Fibroblast of lung (primary cell): ENCODE measurements at regions not wholly inside any gene's neighbourhood (a gene's known extent, or its start where the extent isn't known, plus 50 kb on each side); places are given as distances from the start of the nearest gene placed in this dataset.

Source experiments
- DNase-seq, 2 donors: peaks; one replicate each; pipeline versions ENCODE4 v3.0.0 to v3.0.0-alpha.2; 2010; ENCODE audit warnings: low read depth in 2 of 2
- H2AFZ ChIP-seq: 2 replicates; pipeline ENCODE4 v1.5.1; 2012; ENCODE audit warnings: low read length, control low read depth, inconsistent platforms
- H3K27ac ChIP-seq: 2 replicates; pipeline ENCODE4 v1.5.1; 2011; ENCODE audit warnings: low read length, control low read depth; ENCODE audit not compliant: insufficient read depth
- H3K27me3 ChIP-seq: 2 replicates; pipeline ENCODE4 v1.5.1; 2011; ENCODE audit warnings: mild to moderate bottlenecking, low read length; ENCODE audit not compliant: control insufficient read depth, insufficient read depth
- H3K36me3 ChIP-seq: 2 replicates; pipeline ENCODE4 v1.5.1; 2011; ENCODE audit warnings: low read length; ENCODE audit not compliant: control insufficient read depth, insufficient read depth
- H3K4me1 ChIP-seq: 2 replicates; pipeline ENCODE4 v1.5.1; 2011; ENCODE audit warnings: low read length; ENCODE audit not compliant: control insufficient read depth, insufficient read depth; ENCODE audit errors: extremely low read depth
- H3K4me2 ChIP-seq: 2 replicates; pipeline ENCODE4 v1.5.1; 2011; ENCODE audit warnings: low read length, control low read depth; ENCODE audit not compliant: insufficient read depth; ENCODE audit errors: extremely low read depth
- H3K4me3 ChIP-seq, 4 experiments: fragments of 200-600 bp in 1 of 4; sonication (generic) in 1 of 4; replicated peaks in 1 of 4; 2 replicates each; pipeline ENCODE4 v1.5.1; 2011 to 2016; ENCODE audit warnings: low read length in 4 of 4, low read depth in 3 of 4, mild to moderate bottlenecking in 3 of 4, control low read depth in 2 of 4, inconsistent platforms in 1 of 4, mixed read lengths in 1 of 4; ENCODE audit not compliant: insufficient read depth in 1 of 4; ENCODE audit errors: control extremely low read depth in 1 of 4
- H3K79me2 ChIP-seq: 2 replicates; pipeline ENCODE4 v1.5.1; 2012; ENCODE audit warnings: mild to moderate bottlenecking, low read length, inconsistent platforms; ENCODE audit not compliant: control insufficient read depth, insufficient read depth
- H3K9ac ChIP-seq: 2 replicates; pipeline ENCODE4 v1.5.1; 2011; ENCODE audit warnings: mild to moderate bottlenecking, low read length, control low read depth; ENCODE audit not compliant: insufficient read depth
- H3K9me3 ChIP-seq: 2 replicates; pipeline ENCODE4 v1.5.1; 2012; ENCODE audit warnings: low read depth, low read length; ENCODE audit not compliant: control insufficient read depth, insufficient read depth
- H4K20me1 ChIP-seq: 2 replicates; pipeline ENCODE4 v1.5.1; 2011; ENCODE audit warnings: low read length; ENCODE audit not compliant: control insufficient read depth, insufficient read depth; ENCODE audit errors: extremely low read depth
- CTCF ChIP-seq, 2 donors: IDR thresholded peaks in 1 of 2; conservative IDR thresholded peaks in 1 of 2; 1 replicate in 1 of 2; 2 replicates in 1 of 2; pipeline ENCODE4 v1.5.1; 2011 to 2012; ENCODE audit warnings: low read length in 2 of 2, control low read depth in 1 of 2, inconsistent platforms in 1 of 2, low read depth in 1 of 2, mild to moderate bottlenecking in 1 of 2
- EZH2 ChIP-seq: IDR thresholded peaks from 2 replicates; pipeline ENCODE4 v1.5.1; 2012; ENCODE audit warnings: low read length, control low read depth, mild to moderate bottlenecking; ENCODE audit errors: missing control alignments

DNA sequence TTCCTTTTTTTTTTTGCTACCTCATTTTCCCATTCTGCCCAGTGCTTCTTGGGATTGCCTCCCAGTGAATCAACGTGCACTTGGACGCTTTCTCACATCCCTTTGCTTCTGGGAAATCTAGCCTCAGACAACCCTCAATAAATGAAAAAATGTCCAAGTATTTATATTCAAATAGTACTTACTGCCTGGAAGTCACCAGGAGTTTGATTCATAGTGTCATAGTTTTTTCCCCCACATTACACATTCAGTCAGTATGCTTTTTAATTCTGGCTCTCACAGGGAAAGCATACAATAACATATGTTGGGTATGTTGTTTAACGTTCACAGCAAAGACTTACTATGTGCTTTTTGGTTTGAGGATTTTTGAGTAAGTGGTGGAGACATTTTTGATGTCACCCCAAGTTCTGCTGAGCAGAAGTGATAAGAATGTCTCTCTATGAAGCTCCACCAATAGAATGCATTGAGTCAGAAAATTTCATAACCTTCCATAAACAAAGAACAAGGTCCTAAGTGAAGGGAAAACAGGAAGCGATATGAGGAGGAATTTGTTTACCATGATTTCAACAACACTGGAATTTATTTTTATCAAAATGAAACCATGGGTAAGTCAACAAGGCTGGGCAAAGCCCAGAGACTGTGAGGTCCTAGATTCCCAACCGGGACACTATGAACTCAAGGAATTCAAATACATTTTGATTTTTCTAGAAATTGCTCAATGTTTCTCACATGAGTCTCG lies 301.2 kb upstream of the BMP2 start:
- H3K4me2 ChIP-seq: peak overlapping the region; percentile 30
- no peak overlapping the region for H3K27ac ChIP-seq
- DNase-seq: peak; percentile 35 to 39
- TF ChIP-seq CTCF (conservative IDR thresholded peaks at IDR 0.05 in 1 of 2, IDR thresholded peaks at IDR 0.05 in 1 of 2; ENCODE audit: low read depth in 1 of 2, low read length in 2 of 2): no peak
- no peak for TF ChIP-seq EZH2
- H4K20me1 ChIP-seq: no peaks in the 10 kb centered on the region
- H3K4me3 ChIP-seq: no peak overlapping the region
- H3K79me2 ChIP-seq: no peaks in the 10 kb centered on the region
- no peaks in the 10 kb centered on the region for H3K9me3 ChIP-seq
- H3K9ac ChIP-seq: no peak overlapping the region
- no peaks in the 10 kb centered on the region for H3K27me3 ChIP-seq
- H3K36me3 ChIP-seq: no peaks in the 10 kb centered on the region
- H2AFZ ChIP-seq: no peak overlapping the region
- H3K4me1 ChIP-seq: no peaks in the 10 kb centered on the region

GRCh38 chr20:6450841-6451240 lies 316.6 kb upstream of the BMP2 start:
- H3K27ac ChIP-seq: no peak overlapping the region
- TF ChIP-seq EZH2 (no peak), CTCF (conservative IDR thresholded peaks at IDR 0.05 in 1 of 2, IDR thresholded peaks at IDR 0.05 in 1 of 2; ENCODE audit: low read depth in 1 of 2, low read length in 2 of 2) (no peak)
- no peaks in the 10 kb centered on the region for H3K9me3 ChIP-seq
- H2AFZ ChIP-seq: no peak overlapping the region
- H3K4me1 ChIP-seq: no peaks in the 10 kb centered on the region
- DNase-seq: no peak
- H3K4me2 ChIP-seq: no peak overlapping the region
- H3K36me3 ChIP-seq: no peaks in the 10 kb centered on the region
- H3K4me3 ChIP-seq: no peak overlapping the region
- no peaks in the 10 kb centered on the region for H3K27me3 ChIP-seq
- no peak overlapping the region for H3K9ac ChIP-seq
- H3K79me2 ChIP-seq: no peaks in the 10 kb centered on the region
- no peaks in the 10 kb centered on the region for H4K20me1 ChIP-seq

DNA sequence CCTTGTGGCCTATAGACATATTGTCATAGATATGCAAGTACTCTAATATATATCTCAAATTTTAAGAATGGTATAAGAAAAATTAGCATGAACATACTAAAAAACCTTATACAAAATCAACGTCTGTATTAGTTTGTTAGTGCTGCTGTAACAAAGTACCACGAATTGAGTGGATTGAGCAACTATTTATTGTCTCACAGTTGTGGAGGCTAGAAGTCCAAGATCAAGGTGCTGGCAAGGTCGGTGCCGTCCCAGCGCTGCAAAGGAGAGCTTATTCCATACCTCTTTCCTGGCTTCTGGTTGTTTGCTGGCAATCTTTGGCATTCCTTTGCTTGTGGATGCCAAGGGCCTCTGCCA lies 317.6 kb upstream of the FERMT1 start:
- Histone ChIP-seq H3K27me3 (no peaks in the 10 kb centered on the region), H2AFZ (no peak overlapping the region), H3K36me3 (no peaks in the 10 kb centered on the region), H3K4me1 (no peaks in the 10 kb centered on the region), H3K79me2 (no peaks in the 10 kb centered on the region), H3K4me3 (no peak overlapping the region), H3K9me3 (no peaks in the 10 kb centered on the region), H4K20me1 (no peaks in the 10 kb centered on the region), H3K27ac (no peak overlapping the region), H3K9ac (no peak overlapping the region), H3K4me2 (no peak overlapping the region)
- TF ChIP-seq CTCF (conservative IDR thresholded peaks at IDR 0.05 in 1 of 2, IDR thresholded peaks at IDR 0.05 in 1 of 2; ENCODE audit: low read depth in 1 of 2, low read length in 2 of 2) (no peak), EZH2 (no peak)
- DNase-seq: no peak
